LNCaP clone FGC (cell line): ENCODE measurements at regions not wholly inside any gene's neighbourhood (a gene's known extent, or its start where the extent isn't known, plus 50 kb on each side); places are given as distances from the start of the nearest gene placed in this dataset.

Experiments used
- DNase-seq: peaks from one replicate; pipeline ENCODE4 v3.0.0-alpha.2; 2011; ENCODE audit warnings: low read depth
- H3K4me3 ChIP-seq: 2 replicates; pipeline ENCODE4 v1.5.1; 2011; ENCODE audit warnings: mild to moderate bottlenecking, low read depth, low read length, control low read depth
- TF ChIP-seq, protein P1 (sequence below): IDR thresholded peaks from 2 replicates; pipeline ENCODE4 v1.5.1; 2012; ENCODE audit warnings: mild to moderate bottlenecking; ENCODE audit not compliant: control insufficient read depth, insufficient read depth; ENCODE audit errors: extremely low read depth

DNA sequence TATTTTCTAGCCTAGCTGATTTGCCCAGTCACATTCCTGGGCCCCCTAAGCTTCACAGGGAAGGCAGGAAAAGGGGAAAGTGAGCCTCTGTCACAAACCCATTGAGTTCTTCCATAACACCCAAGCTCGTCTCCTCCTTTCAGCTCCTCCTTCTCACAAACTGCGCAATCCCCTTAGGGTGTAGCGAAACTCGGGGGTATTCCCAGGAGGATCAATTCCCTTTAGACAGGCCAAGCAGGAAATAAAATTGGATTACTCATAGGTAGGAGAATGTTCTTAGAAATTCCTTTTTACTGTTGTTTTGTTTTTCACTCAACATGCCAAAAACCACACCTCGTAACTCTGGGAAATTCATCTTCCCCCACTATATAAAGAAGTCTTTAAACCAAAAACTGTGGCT is 139.3 kb downstream of the IRS2 start:
- H3K4me3 ChIP-seq: no peak overlapping the region
- no peak for DNase-seq
- TF ChIP-seq, protein P1, sequence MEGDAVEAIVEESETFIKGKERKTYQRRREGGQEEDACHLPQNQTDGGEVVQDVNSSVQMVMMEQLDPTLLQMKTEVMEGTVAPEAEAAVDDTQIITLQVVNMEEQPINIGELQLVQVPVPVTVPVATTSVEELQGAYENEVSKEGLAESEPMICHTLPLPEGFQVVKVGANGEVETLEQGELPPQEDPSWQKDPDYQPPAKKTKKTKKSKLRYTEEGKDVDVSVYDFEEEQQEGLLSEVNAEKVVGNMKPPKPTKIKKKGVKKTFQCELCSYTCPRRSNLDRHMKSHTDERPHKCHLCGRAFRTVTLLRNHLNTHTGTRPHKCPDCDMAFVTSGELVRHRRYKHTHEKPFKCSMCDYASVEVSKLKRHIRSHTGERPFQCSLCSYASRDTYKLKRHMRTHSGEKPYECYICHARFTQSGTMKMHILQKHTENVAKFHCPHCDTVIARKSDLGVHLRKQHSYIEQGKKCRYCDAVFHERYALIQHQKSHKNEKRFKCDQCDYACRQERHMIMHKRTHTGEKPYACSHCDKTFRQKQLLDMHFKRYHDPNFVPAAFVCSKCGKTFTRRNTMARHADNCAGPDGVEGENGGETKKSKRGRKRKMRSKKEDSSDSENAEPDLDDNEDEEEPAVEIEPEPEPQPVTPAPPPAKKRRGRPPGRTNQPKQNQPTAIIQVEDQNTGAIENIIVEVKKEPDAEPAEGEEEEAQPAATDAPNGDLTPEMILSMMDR: no peak

DNA sequence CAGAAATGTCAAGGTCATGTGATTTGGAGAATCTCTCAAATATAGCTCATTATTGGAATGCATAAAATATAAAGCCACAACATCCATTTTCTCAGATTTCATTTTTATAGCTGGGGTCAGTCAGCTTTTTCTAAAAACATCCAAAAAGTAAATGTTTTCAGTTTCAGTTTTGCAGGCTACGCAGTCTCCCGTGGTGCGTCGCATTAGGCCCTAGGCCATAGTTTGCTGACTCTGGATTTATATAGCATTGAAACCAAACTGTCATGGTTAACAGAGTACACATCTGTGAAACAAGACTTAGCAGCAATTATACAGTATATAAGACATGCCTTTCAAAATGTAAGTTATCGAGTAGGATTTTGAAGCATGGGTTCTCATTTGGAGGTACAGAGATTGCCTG is 140.0 kb downstream of the IRS2 start:
- no peak overlapping the region for H3K4me3 ChIP-seq
- no peak for DNase-seq
- TF ChIP-seq, protein P1: no peak

DNA sequence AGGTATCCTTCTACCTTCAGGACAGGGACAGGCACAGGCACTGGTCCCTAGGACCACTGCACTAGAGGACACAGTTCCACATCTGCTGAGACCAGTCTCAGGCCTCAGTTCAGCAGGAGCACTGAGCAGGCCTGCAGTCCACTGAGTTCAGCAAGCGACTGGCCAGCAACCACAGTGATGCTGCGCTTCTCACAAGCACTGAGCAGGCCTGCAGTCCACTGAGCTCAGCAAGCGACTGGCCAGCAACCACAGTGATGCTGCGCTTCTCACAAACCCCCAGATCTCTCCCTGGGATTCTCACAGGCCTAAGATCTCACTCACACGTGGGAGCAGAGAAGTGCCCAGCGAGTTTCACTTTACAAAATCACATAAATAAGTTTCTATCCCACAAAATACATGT is 140.6 kb downstream of the IRS2 start:
- DNase-seq: no peak
- TF ChIP-seq, protein P1: no peak
- H3K4me3 ChIP-seq: no peak overlapping the region

DNA sequence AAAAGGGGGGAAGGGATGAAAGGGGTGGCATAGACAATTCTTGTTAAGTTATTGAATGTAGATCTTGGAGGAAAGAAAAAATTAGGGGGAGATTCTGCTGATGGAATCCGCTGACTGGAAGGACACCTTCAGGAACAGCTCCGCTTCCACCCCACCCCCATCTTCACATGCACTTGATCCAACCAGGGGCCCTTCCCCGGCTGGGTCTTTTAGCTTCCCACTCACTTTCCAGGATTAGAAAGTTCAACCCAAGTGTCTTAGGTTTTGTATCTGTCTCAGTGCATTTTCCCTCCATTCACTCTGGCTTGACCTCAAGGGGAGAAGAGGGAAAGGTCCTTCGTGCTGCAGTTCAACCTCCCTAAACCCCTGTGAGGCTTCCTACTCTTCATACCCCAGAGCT is 141.4 kb downstream of the IRS2 start:
- TF ChIP-seq, protein P1: no peak
- no peak for DNase-seq
- no peak overlapping the region for H3K4me3 ChIP-seq

DNA sequence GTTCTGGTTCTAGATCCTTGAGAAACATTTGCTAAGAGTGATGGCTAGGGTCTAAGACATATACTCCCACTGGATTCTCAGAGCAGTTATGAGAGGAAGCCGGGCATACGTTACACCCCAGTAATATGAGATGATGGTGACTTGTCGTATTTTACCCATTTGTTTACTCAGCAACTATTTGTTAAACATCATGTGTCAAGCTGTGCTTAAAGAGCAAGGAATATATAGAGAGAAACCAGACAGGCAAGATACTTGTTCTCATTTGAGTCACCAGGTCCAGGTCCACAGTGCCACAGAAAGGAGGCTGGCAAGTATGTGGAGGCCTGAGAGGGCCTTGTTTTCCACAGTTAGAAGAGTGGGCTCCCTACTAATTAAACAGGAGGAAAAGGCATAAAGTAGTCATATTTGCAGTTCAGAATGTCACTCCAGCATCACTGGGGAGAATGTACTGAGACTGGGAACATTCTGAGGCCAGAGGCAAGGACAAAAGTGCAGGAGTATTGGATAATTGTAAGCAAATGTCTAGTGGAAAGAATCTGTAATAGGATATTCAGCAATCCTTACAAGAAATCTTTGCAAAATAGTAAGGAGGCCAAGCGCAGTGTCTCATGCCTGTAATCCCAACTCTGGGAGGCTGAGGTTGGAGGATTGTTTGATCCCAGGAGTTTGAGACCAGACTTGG is 142.2 kb downstream of the IRS2 start:
- no peak overlapping the region for H3K4me3 ChIP-seq
- TF ChIP-seq, protein P1: no peak
- DNase-seq: no peak

DNA sequence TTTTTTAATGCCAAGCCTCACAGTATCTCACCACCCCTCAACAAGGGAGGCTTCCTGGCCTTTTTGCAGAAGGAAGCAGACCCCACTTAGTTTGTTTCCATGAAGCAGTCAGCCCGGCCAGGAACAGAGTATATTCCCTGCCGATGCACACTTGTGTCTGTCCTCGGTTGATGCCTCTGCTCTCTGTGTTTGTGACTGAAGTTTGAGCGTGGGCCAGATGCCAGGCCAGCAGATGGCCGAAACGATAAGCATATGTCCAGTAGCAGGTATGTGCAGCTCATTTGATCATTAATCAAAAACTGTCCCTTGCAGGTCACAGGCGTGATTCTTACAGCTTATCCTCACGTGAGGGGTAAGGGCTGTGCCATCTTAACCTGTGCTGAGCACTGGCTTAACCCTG is 144.0 kb downstream of the IRS2 start:
- DNase-seq: no peak
- no peak overlapping the region for H3K4me3 ChIP-seq
- TF ChIP-seq, protein P1: no peak

DNA sequence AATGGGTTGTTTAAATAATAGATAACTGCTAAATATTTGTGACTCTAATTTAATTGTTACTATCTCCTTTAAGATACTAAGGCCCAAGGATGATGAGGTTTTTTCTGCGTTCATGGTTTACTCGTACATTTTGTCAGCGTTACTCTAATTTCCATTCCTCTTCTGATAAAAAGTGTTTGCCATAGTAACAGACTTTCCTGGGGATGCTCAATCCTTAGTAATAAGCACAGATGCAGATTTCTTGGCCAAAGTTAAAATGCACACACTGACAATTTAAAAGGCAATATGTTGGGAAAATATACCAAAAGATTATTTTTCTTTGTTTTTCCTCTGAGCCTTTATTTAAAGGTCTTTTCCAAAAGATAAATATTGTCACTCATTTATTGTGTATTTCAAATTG is 149.6 kb downstream of the IRS2 start:
- H3K4me3 ChIP-seq: no peak overlapping the region
- DNase-seq: no peak
- TF ChIP-seq, protein P1: no peak
